CD4-positive, alpha-beta T cell (primary cell): ENCODE measurements at regions not wholly inside any gene's neighbourhood (a gene's known extent, or its start where the extent isn't known, plus 50 kb on each side); places are given as distances from the start of the nearest gene placed in this dataset.

Experiments
- ATAC-seq: fragments of 200-7000 bp; cut with Tn5 transposase; one replicate; pipeline ENCODE4 v1.10.0; 2022; ENCODE audit warnings: mild to moderate bottlenecking; ENCODE audit not compliant: poor library complexity
- CTCF ChIA-PET: fragments of 350-600 bp; sonication (Branson Sonifier 250); formaldehyde crosslinking; loops from one replicate; lab custom pipeline; 2021; ENCODE audit warnings: antibody characterized with exemption, inconsistent platforms; lab: Charles Lee
- POLR2A ChIA-PET: fragments of 350-600 bp; sonication (Branson Sonifier 250); formaldehyde crosslinking; loops from one replicate; lab custom pipeline; 2021; ENCODE audit warnings: antibody characterized with exemption, inconsistent platforms; lab: Charles Lee
- DNase-seq, 14 experiments: peaks; one replicate each; pipeline ENCODE4 v3.0.0-alpha.2; 2013 to 2020; ENCODE audit warnings: mixed read lengths in 2 of 14
- H3K27ac ChIP-seq, 2 donors: one replicate each; pipeline versions ENCODE4 v1.5.1 to v1.7.0; 2013; ENCODE audit warnings: low read length in 2 of 2, low read depth in 1 of 2, mild to moderate bottlenecking in 1 of 2
- H3K27me3 ChIP-seq, 2 experiments: 1 replicate in 1 of 2; 2 replicates in 1 of 2; pipeline versions ENCODE4 v1.6.1 to v1.7.0; 2013; ENCODE audit warnings: low read length in 2 of 2, control low read depth in 1 of 2, mild to moderate bottlenecking in 1 of 2, moderate library complexity in 1 of 2; ENCODE audit not compliant: insufficient read depth in 2 of 2, control insufficient read depth in 1 of 2
- H3K36me3 ChIP-seq: one replicate; pipeline ENCODE4 v1.6.1; 2013; ENCODE audit warnings: low read length, control low read depth; ENCODE audit not compliant: insufficient read depth
- H3K4me1 ChIP-seq: one replicate; pipeline ENCODE4 v1.6.1; 2013; ENCODE audit warnings: low read length, control low read depth; ENCODE audit not compliant: insufficient read depth
- H3K4me3 ChIP-seq: one replicate; pipeline ENCODE4 v1.5.1; 2013; ENCODE audit warnings: mild to moderate bottlenecking, low read length, moderate library complexity
- H3K9me3 ChIP-seq, 2 experiments: 1 replicate in 1 of 2; 2 replicates in 1 of 2; pipeline versions ENCODE4 v1.6.1 to v1.7.0; 2013; ENCODE audit warnings: low read length in 2 of 2, mild to moderate bottlenecking in 2 of 2, control low read depth in 1 of 2, moderate library complexity in 1 of 2; ENCODE audit not compliant: control insufficient read depth in 1 of 2, insufficient read depth in 1 of 2
- H3K27ac Mint-ChIP-seq: one replicate; pipeline ENCODE4 v1.8.0; 2020; ENCODE audit warnings: mixed read lengths
- H3K27me3 Mint-ChIP-seq: one replicate; pipeline ENCODE4 v1.8.0; 2021; ENCODE audit warnings: mixed read lengths
- H3K36me3 Mint-ChIP-seq: one replicate; pipeline ENCODE4 v1.8.0; 2021; ENCODE audit warnings: low read depth, mixed read lengths
- H3K4me1 Mint-ChIP-seq: one replicate; pipeline ENCODE4 v1.8.0; 2021; ENCODE audit warnings: low read depth, mixed read lengths
- H3K4me3 Mint-ChIP-seq: one replicate; pipeline ENCODE4 v1.8.0; 2020; ENCODE audit warnings: mild to moderate bottlenecking, mixed read lengths
- H3K9me3 Mint-ChIP-seq: one replicate; pipeline ENCODE4 v1.8.0; 2020; ENCODE audit warnings: mixed read lengths
- intact Hi-C, 2 experiments: fragments of 100-400 bp; cut with DNase I in 1 of 2; cut with micrococcal nuclease in 1 of 2; formaldehyde crosslinking; loops; one replicate each; pipeline versions ENCODE4 v1.15.1 to v1.9.0; 2023 to 2025; cut with DNase I, micrococcal nuclease
- TF ChIP-seq, protein P1 (sequence below): fragments of 200-600 bp; IDR thresholded peaks from one replicate; pipeline ENCODE4 v1.8.0; 2022; ENCODE audit warnings: antibody characterized with exemption, mild to moderate bottlenecking

- H3K27ac Mint-ChIP-seq = no peak overlapping the region
- no peaks in the 10 kb centered on the region for H3K27me3 Mint-ChIP-seq
- POLR2A ChIA-PET = no interaction called here
Measured at GRCh38 chr9:118767571-118767970, 601.7 kb downstream of the BRINP1 start.

GRCh38 chr9:118782790-118783463 is 586.3 kb downstream of the BRINP1 start:
- H3K9me3 Mint-ChIP-seq = no peaks in the 10 kb centered on the region
- no peak overlapping the region for H3K27ac Mint-ChIP-seq
- ATAC-seq (no peak), DNase-seq (no peak)
- Histone ChIP-seq H3K4me3 (no peak overlapping the region), H3K4me1 (no peaks in the 10 kb centered on the region), H3K27me3 (no peaks in the 10 kb centered on the region), H3K27ac (no peak overlapping the region), H3K36me3 (no peaks in the 10 kb centered on the region), H3K9me3 (no peaks in the 10 kb centered on the region)
- ChIA-PET POLR2A (no interaction called here), CTCF (no interaction called here)
- no peaks in the 10 kb centered on the region for H3K27me3 Mint-ChIP-seq
- TF ChIP-seq, protein P1, sequence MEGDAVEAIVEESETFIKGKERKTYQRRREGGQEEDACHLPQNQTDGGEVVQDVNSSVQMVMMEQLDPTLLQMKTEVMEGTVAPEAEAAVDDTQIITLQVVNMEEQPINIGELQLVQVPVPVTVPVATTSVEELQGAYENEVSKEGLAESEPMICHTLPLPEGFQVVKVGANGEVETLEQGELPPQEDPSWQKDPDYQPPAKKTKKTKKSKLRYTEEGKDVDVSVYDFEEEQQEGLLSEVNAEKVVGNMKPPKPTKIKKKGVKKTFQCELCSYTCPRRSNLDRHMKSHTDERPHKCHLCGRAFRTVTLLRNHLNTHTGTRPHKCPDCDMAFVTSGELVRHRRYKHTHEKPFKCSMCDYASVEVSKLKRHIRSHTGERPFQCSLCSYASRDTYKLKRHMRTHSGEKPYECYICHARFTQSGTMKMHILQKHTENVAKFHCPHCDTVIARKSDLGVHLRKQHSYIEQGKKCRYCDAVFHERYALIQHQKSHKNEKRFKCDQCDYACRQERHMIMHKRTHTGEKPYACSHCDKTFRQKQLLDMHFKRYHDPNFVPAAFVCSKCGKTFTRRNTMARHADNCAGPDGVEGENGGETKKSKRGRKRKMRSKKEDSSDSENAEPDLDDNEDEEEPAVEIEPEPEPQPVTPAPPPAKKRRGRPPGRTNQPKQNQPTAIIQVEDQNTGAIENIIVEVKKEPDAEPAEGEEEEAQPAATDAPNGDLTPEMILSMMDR = no peak
- no peaks in the 10 kb centered on the region for H3K4me1 Mint-ChIP-seq
- H3K4me3 Mint-ChIP-seq = no peak overlapping the region
- intact Hi-C loops = no loop called here
- no peaks in the 10 kb centered on the region for H3K36me3 Mint-ChIP-seq

More at GRCh38 chr9:118767571-118767970, 601.7 kb downstream of the BRINP1 start:
- Mint-ChIP-seq H3K4me1 (no peaks in the 10 kb centered on the region), H3K9me3 (peaks cover 12% of the 10 kb centered on the region), H3K36me3 (no peaks in the 10 kb centered on the region), H3K4me3 (no peak overlapping the region)
- Histone ChIP-seq H3K4me1 (no peaks in the 10 kb centered on the region), H3K4me3 (no peak overlapping the region), H3K27me3 (no peaks in the 10 kb centered on the region), H3K27ac (no peak overlapping the region), H3K36me3 (no peaks in the 10 kb centered on the region), H3K9me3 (peaks cover 0 to 15% of the 10 kb centered on the region in 2 experiments)
- intact Hi-C loops = no loop called here
- CTCF ChIA-PET = no interaction called here
- DNase-seq (no peak), ATAC-seq (no peak)
- TF ChIP-seq, protein P1 = no peak

DNA sequence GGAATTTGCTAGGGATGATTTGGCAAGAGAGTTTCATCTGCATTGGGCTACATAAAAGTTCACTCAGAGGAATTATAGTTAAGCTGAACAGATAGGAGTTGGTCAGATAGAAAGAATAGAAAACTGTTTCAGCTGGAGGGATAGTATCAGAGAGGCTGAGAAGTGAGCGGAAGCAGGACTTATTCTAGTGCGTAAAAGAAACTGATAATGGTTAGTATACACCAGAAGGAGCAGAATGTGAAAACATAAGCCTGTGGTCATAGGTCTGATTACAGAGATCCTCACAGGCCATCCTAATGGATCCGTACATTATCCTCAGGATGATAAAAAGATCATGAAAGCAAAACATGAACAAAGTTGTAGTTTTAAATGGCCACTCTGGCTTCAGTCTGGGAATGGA is 585.2 kb downstream of the BRINP1 start:
- TF ChIP-seq, protein P1 = no peak
- ChIA-PET CTCF (no interaction called here), POLR2A (no interaction called here)
- Mint-ChIP-seq H3K9me3 (no peaks in the 10 kb centered on the region), H3K36me3 (no peaks in the 10 kb centered on the region), H3K4me1 (no peaks in the 10 kb centered on the region), H3K27ac (no peak overlapping the region), H3K4me3 (no peak overlapping the region), H3K27me3 (no peaks in the 10 kb centered on the region)
- Histone ChIP-seq H3K4me1 (no peaks in the 10 kb centered on the region), H3K36me3 (no peaks in the 10 kb centered on the region), H3K27me3 (no peaks in the 10 kb centered on the region), H3K27ac (no peak overlapping the region), H3K9me3 (no peaks in the 10 kb centered on the region), H3K4me3 (no peak overlapping the region)
- ATAC-seq (no peak), DNase-seq (no peak)
- intact Hi-C loops = no loop called here
